K562 (cell line): ENCODE measurements at regions not wholly inside any gene's neighbourhood (a gene's known extent, or its start where the extent isn't known, plus 50 kb on each side); places are given as distances from the start of the nearest gene placed in this dataset.

ENCODE experiments used
- ATAC-seq: fragments of 200-7000 bp; cut with Tn5 transposase; 3 replicates; pipeline ENCODE4 v1.9.1; 2020; ENCODE audit warnings: moderate library complexity
- BruUV-seq: library from RNA; stranded (reverse); fragments of 400-500 nt; replicated peaks from 2 replicates; lab custom pipeline; 2021; lab: Mats Ljungman, UMichigan
- CTCF ChIA-PET: fragments of 300-600 bp; formaldehyde crosslinking; extraction: SDS; loops from one replicate; lab custom pipeline; 2021; ENCODE audit warnings: low intra/inter-chr PET ratio; lab: Yijun Ruan, JAX
- POLR2A ChIA-PET: fragments of 300-600, 350-650 bp; sonication (Branson Sonifier 250); formaldehyde crosslinking; extraction: SDS; loops from one replicate; lab custom pipeline; 2021; ENCODE audit warnings: antibody characterized with exemption, inconsistent platforms; lab: Yijun Ruan, JAX
- DNase-seq, 4 experiments: peaks; one replicate each; pipeline versions ENCODE4 v3.0.0 to v3.0.0-alpha.2; 2011 to 2018; ENCODE audit warnings: low spot score in 3 of 4, mixed read lengths in 3 of 4; ENCODE audit errors: extremely low read depth in 1 of 4
- FAIRE-seq: peaks from 2 replicates; lab custom pipeline; 2011; peaks lifted over from hg19 to GRCh38; lab: Jason Lieb, UNC
- H2AFZ ChIP-seq: 2 replicates; pipeline ENCODE4 v1.6.0; 2011; ENCODE audit warnings: low read depth, low read length, control low read depth, inconsistent platforms
- H3K27ac ChIP-seq: fragments of 200-600 bp; 3 replicates; pipeline ENCODE4 v1.8.0; 2011; ENCODE audit warnings: low read depth, mild to moderate bottlenecking, control low read depth, inconsistent platforms, low read length, moderate library complexity, mixed read lengths; ENCODE audit errors: extremely low read depth
- H3K27me3 ChIP-seq, 2 experiments: fragments of 300-600 bp in 1 of 2; 2 replicates in 1 of 2; 3 replicates in 1 of 2; pipeline versions ENCODE4 v1.6.0 to v1.8.0; 2011; ENCODE audit warnings: inconsistent platforms in 2 of 2, low read length in 2 of 2, mild to moderate bottlenecking in 1 of 2, mixed read lengths in 1 of 2, moderate library complexity in 1 of 2; ENCODE audit not compliant: control insufficient read depth in 2 of 2, insufficient read depth in 2 of 2
- H3K36me3 ChIP-seq: fragments of 300-600 bp; 3 replicates; pipeline ENCODE4 v1.8.0; 2011; ENCODE audit warnings: mild to moderate bottlenecking, low read length, inconsistent platforms; ENCODE audit not compliant: control insufficient read depth, insufficient read depth
- H3K4me1 ChIP-seq, 2 experiments: fragments of 200-600 bp in 1 of 2; replicated peaks in 1 of 2; 2 replicates in 1 of 2; 3 replicates in 1 of 2; pipeline versions ENCODE4 v1.5.1 to v1.8.0; 2011; ENCODE audit warnings: inconsistent platforms in 2 of 2, low read length in 2 of 2, mild to moderate bottlenecking in 1 of 2, mixed read lengths in 1 of 2, moderate library complexity in 1 of 2; ENCODE audit not compliant: control insufficient read depth in 2 of 2, insufficient read depth in 2 of 2
- H3K4me2 ChIP-seq: 2 replicates; pipeline ENCODE4 v1.6.1; 2011; ENCODE audit warnings: low read length, control low read depth, inconsistent platforms, mixed read lengths; ENCODE audit not compliant: insufficient read depth
- H3K4me3 ChIP-seq: fragments of 200-600 bp; sonication (generic), shearing (Covaris generic); 2 replicates; pipeline ENCODE4 v1.5.1; 2016; ENCODE audit warnings: control low read depth, inconsistent platforms
- H3K79me2 ChIP-seq: fragments of 200-600 bp; 3 replicates; pipeline ENCODE4 v1.8.0; 2011; ENCODE audit warnings: low read length, inconsistent platforms; ENCODE audit not compliant: control insufficient read depth, insufficient read depth
- H3K9ac ChIP-seq, 2 experiments: 2 replicates each; pipeline versions ENCODE4 v1.6.0 to v1.6.1; 2011; ENCODE audit warnings: low read depth in 2 of 2, low read length in 2 of 2, control low read depth in 1 of 2, inconsistent platforms in 1 of 2, mild to moderate bottlenecking in 1 of 2, mixed read lengths in 1 of 2; ENCODE audit not compliant: insufficient read depth in 1 of 2
- H3K9me1 ChIP-seq: one replicate; pipeline ENCODE4 v1.6.0; 2011; ENCODE audit warnings: inconsistent platforms, mild to moderate bottlenecking, low read length, moderate library complexity; ENCODE audit not compliant: control insufficient read depth, insufficient read depth
- H3K9me3 ChIP-seq: replicated peaks from 2 replicates; pipeline ENCODE4 v1.5.1; 2011; ENCODE audit warnings: low read depth, low read length, inconsistent platforms; ENCODE audit not compliant: control insufficient read depth, insufficient read depth
- H4K20me1 ChIP-seq: replicated peaks from 2 replicates; pipeline ENCODE4 v1.6.1; 2011; ENCODE audit warnings: low read length, inconsistent platforms, mixed read lengths; ENCODE audit not compliant: control insufficient read depth, insufficient read depth
- SPI1 ChIP-seq: IDR thresholded peaks from 2 replicates; pipeline ENCODE4 v1.6.1; 2011; ENCODE audit warnings: low read depth, low read length, control low read depth, borderline replicate concordance
- ZNF316 ChIP-seq: fragments of 450-650 bp; IDR thresholded peaks from 2 replicates; pipeline ENCODE4 v1.6.1; 2016
- WGBS: fragments of 100-300 bp; shearing (Covaris generic); methylation state at CpG from one replicate; pipeline ENCODE4 v1.1.6; 2016; ENCODE audit warnings: low coverage, mixed read lengths; ENCODE audit not compliant: insufficient coverage; ENCODE audit errors: missing lambda C conversion rate; 5-methylcytosine and 5-hydroxymethylcytosine counted together
- in situ Hi-C: fragments of 300-500 bp; cut with MboI; formaldehyde crosslinking; loops from 4 replicates; pipeline ENCODE4 v1.15.0; 2018; ENCODE audit warnings: inconsistent platforms, mixed read lengths
- intact Hi-C: fragments of 100-400 bp; cut with micrococcal nuclease; formaldehyde crosslinking; loops from 2 replicates; pipeline ENCODE4 v1.14.2; 2022
- TF ChIP-seq, protein P1 (sequence below), 2 experiments: fragments of 450-650 bp in 1 of 2; IDR thresholded peaks; 2 replicates each; pipeline ENCODE4 v1.6.1; 2011 to 2017; ENCODE audit warnings: low read depth in 2 of 2, antibody characterized with exemption in 1 of 2, borderline replicate concordance in 1 of 2, low read length in 1 of 2, mild to moderate bottlenecking in 1 of 2, mixed read lengths in 1 of 2; ENCODE audit not compliant: control insufficient read depth in 1 of 2

DNA sequence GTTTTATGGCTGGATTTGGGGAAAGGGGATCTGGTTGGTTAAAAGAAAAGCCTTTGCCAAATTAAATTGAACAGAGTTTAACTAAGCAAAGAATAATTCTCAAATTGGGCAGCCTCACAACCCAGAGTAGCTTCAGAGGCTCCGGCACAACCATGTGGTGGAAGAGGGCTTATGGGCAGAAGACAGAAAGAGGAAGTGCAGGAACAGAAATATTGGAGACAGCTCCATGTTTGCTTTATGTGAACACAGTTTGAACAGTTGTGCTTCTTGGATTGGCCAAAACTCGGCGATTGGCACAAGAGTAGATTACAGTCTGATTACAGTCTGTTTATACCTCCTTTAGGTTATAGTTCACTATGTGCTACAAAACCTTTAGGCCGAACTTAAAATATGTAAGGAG lies 562.7 kb downstream of the TRIML1 start:
- WGBS = 0% methylated on average over 4 of the region's 4 CpGs
- POLR2A ChIA-PET = no interaction called here
- Histone ChIP-seq H4K20me1 (no peaks in the 10 kb centered on the region), H2AFZ (no peak overlapping the region), H3K4me2 (no peak overlapping the region), H3K4me3 (no peak overlapping the region), H3K27me3 (no peaks in the 10 kb centered on the region), H3K9ac (no peak overlapping the region), H3K79me2 (no peaks in the 10 kb centered on the region), H3K4me1 (no peaks in the 10 kb centered on the region), H3K9me1 (no peaks in the 10 kb centered on the region), H3K9me3 (no peaks in the 10 kb centered on the region), H3K27ac (no peak overlapping the region), H3K36me3 (no peaks in the 10 kb centered on the region)
- FAIRE-seq (no peak), ATAC-seq (no peak), DNase-seq (no peak)
- in situ Hi-C loops = no loop called here
- no peak for TF ChIP-seq ZNF316
- TF ChIP-seq SPI1 = peak; percentile 57; the same call in 1 of the 2 replicates
- TF ChIP-seq, protein P1, sequence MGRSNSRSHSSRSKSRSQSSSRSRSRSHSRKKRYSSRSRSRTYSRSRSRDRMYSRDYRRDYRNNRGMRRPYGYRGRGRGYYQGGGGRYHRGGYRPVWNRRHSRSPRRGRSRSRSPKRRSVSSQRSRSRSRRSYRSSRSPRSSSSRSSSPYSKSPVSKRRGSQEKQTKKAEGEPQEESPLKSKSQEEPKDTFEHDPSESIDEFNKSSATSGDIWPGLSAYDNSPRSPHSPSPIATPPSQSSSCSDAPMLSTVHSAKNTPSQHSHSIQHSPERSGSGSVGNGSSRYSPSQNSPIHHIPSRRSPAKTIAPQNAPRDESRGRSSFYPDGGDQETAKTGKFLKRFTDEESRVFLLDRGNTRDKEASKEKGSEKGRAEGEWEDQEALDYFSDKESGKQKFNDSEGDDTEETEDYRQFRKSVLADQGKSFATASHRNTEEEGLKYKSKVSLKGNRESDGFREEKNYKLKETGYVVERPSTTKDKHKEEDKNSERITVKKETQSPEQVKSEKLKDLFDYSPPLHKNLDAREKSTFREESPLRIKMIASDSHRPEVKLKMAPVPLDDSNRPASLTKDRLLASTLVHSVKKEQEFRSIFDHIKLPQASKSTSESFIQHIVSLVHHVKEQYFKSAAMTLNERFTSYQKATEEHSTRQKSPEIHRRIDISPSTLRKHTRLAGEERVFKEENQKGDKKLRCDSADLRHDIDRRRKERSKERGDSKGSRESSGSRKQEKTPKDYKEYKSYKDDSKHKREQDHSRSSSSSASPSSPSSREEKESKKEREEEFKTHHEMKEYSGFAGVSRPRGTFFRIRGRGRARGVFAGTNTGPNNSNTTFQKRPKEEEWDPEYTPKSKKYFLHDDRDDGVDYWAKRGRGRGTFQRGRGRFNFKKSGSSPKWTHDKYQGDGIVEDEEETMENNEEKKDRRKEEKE (IDR thresholded peaks at IDR 0.05; ENCODE audit: borderline replicate concordance in 1 of 2, control insufficient read depth in 1 of 2, low read depth in 2 of 2, low read length in 1 of 2) = no peak
- CTCF ChIA-PET = no interaction called here
- intact Hi-C loops = no loop called here
- no TSS peak for BruUV-seq

DNA sequence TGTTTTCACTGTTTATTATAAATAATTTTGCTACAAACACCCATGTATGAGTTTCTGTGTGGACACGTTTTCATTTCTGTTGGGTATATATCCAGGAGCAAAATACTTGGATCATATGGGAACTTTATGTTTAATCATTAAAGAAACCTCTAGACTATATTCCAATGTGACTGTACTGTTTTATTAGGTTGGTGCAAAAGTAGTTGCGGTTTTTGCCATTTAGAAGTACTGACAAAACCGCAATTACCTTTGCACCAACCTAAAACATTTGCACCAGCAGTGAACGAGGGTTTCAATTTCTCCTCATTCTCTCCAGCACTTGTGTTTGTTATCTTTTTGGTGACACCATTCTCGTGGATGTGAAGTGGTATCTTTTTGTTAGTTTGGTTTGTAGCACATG lies 565.0 kb downstream of the TRIML1 start:
- POLR2A ChIA-PET = no interaction called here
- H3K9me3 ChIP-seq = no peaks in the 10 kb centered on the region
- no peak overlapping the region for H3K4me2 ChIP-seq
- no peak overlapping the region for H2AFZ ChIP-seq
- no peaks in the 10 kb centered on the region for H3K9me1 ChIP-seq
- WGBS = 2% methylated on average over 5 of the region's 5 CpGs
- CTCF ChIA-PET = no interaction called here
- intact Hi-C loops = no loop called here
- no peaks in the 10 kb centered on the region for H4K20me1 ChIP-seq
- no peak overlapping the region for H3K9ac ChIP-seq
- in situ Hi-C loops = no loop called here
- no peaks in the 10 kb centered on the region for H3K4me1 ChIP-seq
- BruUV-seq = no TSS peak
- no peak for DNase-seq
- H3K27ac ChIP-seq = no peak overlapping the region
- no peaks in the 10 kb centered on the region for H3K79me2 ChIP-seq
- H3K36me3 ChIP-seq = no peaks in the 10 kb centered on the region
- no peak for FAIRE-seq
- no peak overlapping the region for H3K4me3 ChIP-seq
- no peaks in the 10 kb centered on the region for H3K27me3 ChIP-seq
- no peak for ATAC-seq
